DMS53 treated with DMSO at 0.1 percent for 48 hours (cell line): ENCODE measurements at regions not wholly inside any gene's neighbourhood (a gene's known extent, or its start where the extent isn't known, plus 50 kb on each side); places are given as distances from the start of the nearest gene placed in this dataset.

ENCODE experiments used
- DNase-seq: peaks from one replicate; lab custom pipeline; 2025; ENCODE audit not compliant: unreplicated experiment; lab: John Stamatoyannopoulos, UW

DNA sequence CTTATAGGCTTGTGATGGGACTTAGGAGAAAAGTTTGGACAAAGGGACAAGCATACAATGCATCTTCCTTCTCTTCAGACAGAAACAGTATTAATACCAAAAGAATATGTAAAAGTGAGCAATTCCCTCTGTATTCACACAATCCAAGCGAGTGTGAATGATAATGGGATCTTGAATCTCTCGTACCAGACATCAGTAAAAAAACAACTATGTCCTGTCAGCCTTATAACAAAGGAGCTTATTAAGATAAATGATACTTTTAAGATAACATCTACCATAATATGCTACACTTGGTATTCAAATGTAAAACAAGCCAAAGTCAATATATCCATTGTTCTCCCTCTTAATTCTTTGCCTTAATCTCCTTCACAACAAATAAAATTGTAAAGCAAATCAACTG is 288.6 kb upstream of the CNTN6 start:
- DNase-seq, result no peak

DNA sequence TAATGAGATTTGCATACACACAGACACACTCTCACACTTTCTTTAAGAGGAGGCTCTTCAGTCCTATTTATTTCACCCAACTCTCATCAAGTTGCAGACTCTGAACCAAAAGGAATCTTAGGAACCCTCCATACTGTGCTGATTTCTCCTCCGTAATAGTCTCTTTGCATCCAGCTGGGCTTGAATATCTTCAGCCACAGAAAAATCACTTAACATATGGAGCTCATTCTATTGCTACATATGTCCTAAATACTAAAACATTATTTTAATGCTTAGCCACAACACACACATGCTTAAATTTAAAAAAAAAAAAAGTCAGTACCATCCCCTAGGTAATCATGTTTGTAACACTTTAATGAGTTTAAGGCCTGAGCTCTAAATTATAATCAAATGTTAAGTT is 287.5 kb upstream of the CNTN6 start:
- DNase-seq, result no peak

DNA sequence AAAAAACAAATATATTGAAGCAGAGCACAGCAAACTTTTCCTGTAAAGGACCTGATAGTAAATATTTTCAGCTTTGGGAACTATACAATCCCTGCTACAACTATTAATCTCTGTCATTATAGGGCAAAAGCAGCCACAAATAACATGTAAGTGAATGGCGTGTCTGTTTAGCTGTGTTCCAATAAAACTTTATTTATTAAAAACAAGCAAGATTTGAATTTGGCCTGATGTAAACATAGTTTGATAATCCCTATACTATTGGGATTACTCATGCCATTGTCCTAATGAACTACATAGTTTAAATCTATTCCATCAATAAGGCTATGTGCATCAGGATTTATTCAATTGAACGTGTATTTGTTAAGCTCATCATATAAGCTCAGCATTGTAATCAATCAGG is 286.8 kb upstream of the CNTN6 start:
- no peak for DNase-seq

DNA sequence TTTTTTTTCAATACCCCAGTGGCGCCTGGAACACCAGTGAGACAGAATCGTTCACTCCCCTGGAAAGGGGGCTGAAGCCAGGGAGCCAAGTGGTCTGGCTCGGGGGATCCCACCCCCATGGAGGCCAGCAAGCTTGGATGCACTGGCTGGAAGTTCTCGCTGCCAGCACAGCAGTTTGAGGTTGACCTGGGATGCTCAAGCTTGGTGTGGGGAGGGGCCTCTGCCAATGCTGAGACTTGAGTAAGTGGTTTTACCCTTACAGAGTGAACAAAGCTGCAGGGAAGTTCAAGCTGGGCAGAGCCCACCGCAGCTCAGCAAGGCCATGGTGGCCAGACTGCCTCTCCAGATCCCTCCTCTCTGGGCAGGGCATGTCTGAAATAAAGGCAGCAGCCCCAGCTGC is 276.2 kb upstream of the CNTN6 start:
- no peak for DNase-seq

DNA sequence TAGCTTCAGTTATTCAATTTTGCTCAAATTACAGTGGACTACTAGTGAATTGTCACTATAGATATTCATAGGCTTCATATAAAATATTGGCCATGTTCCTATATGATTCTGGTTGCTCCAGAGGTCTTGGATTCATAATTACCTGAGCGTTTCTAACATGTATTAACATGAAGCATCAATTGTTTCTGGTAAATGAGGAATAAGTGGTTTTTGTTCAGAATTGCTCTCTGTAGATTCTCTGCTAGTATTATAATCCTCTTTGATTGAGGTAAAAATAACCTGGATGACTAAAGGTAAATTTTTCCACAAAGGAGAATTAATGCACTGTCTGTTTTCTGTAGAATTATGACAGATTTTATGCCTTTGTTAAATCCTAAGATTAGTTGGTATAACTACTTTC is 258.1 kb upstream of the CNTN6 start:
- no peak for DNase-seq

DNA sequence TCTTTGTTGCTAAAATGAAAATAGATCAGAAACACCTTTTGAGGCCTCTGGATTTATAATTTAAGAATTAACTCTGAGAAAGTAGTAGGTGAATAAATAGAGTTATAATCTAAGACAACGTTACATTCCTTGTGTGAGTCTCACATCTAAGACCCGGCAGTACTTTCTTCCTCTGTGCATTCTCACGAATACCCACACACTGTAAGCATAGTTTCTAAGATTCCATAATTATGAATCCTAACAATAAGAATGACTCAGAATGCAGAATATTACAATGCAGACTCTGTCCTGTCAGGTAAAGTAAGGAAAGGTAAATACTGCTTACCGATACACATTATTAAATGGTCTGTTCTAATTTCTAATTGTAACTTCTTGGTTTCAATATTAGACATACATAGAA is 257.7 kb upstream of the CNTN6 start:
- DNase-seq, result no peak

DNA sequence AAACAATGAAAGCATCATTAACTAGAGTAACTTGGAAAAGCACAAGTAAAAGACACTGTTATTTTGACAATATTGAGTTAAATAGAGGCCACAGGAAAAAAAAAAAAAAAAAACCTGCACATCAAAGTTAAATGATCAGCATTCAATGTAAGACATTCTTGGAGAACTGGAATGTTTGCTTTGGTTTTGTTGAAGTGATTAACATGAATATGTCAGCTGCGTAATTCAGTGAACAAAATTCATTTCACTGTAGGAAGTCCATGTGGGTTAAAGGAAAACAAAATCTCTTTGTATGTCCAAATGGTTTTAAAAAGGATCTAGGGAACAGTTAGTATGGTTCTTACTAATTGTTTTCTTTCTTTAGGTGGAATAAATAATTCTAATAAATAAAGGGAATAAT is 252.8 kb upstream of the CNTN6 start:
- no peak for DNase-seq

DNA sequence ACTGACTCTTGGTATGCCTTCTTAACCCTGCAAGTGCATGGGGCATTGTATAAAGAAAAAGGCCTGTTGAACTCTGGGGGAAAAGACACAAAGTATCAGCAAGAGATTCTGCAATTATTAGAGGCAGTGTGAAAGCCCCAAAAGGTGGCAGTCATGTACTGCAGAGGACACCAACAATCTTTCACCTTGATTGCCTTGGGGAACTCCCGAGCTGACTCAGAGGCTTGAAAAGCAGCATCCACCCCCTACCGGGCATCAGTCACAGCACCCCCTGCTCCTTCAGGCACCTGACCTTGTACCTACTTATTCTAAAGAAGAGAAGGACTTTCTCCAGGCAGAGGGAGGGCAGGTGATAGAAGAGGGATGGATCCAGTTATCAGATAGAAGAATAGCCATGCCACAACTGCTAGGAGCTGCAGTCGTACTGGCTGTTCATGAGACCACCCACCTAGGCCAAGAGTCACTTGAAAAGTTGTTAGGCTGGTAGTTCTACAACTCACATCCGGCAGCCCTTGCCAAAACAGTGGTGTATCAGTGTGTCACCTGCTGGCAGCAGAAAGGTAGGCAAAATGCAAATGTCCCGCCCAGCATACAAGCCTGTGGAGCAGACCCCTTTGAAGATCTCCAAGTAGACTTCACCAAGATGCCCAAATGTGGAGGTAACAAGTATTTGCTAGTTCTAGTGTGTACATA is 241.6 kb upstream of the CNTN6 start:
- DNase-seq, result no peak

DNA sequence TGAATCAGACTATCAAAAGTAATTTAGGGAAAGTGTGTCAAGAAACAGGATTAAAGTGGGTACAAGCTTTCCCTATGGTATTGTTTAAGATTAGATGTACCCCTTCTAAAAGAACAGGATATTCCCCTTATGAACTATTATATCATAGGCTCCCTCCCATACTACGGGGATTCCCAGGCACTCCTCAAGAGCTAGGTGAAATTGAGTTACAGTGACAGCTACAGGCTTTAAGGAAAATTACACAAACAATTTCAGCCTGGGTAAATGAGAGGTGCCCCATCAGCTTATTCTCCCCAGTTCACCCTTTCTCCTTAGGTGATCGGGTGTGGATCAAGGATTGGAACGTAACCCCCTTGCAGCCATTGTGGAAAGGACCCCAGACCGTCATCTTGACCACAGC is 240.8 kb upstream of the CNTN6 start:
- DNase-seq, result no peak

DNA sequence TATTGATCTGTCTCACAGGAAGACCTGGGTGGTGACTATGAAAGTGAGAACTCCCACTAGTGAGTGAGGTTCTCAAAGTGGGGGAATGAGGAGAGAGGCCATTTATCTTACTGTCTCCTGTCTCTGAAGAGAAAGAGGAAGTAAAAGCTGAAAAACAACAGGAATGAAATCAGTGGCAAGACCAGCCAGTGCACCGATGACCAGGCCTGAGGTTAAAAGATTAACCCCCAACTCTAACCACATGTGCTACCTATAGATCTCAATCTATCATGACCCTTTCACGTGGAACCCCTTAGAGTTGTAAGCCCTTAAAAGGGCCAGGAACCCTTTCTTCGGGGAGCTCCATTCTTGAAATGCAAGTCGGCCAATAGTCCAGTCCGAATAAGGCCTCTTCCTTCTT is 239.3 kb upstream of the CNTN6 start:
- DNase-seq, result no peak

DNA sequence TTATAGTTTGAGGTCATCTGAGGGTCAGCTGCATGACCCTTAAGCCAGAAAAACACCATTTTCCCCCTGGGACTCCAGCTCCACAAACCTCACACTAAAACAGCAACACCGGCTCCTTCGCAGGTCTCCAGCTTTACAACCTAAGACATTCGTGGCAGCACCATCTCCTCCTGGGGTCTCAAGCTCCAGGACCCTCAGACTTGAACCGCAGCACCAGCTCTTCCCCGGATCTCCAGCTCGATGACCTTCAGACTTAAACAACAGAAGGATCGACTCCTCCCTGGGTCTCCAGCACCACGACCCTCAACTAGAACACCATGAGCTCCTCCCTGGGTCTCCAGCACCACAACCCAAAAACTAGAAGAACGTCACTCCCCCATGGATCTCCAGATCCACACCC is 233.7 kb upstream of the CNTN6 start:
- no peak for DNase-seq

DNA sequence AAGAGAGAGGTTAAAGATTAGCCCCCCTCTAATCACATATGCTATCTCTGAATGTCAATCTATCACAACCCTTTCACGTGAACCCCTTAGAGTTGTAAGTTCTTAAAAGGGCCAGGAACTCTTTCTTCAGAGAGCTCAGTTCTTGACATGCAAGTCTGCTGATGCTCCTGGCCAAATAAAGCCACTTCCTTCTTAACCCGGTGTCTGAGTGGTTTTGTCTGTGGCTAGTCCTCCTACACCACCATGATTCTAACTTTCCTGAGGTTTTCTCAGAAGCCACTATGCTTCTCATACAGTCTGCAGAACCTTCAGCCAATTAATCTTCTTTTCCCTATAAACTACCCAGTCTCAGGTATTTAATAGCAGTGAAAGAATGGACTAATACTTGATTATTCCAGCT is 231.1 kb upstream of the CNTN6 start:
- no peak for DNase-seq

DNA sequence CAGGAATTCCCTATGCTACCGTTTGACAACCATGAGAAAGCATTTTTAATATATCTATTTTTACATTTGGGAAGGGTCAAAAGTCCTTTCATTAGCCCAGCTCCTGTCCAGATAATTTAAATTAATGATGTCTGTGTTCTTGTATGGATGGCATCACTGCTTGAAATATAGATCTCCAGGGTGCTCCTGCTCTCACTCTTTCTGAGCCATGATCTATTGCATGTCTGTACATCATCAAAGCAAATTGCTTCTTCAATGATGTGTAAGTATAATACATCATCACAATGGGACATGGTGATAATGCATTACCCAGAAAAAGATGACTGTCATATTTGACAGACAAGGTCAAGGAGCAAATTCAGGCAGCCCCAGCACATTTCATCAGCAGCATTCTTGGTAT is 223.6 kb upstream of the CNTN6 start:
- DNase-seq, result no peak

DNA sequence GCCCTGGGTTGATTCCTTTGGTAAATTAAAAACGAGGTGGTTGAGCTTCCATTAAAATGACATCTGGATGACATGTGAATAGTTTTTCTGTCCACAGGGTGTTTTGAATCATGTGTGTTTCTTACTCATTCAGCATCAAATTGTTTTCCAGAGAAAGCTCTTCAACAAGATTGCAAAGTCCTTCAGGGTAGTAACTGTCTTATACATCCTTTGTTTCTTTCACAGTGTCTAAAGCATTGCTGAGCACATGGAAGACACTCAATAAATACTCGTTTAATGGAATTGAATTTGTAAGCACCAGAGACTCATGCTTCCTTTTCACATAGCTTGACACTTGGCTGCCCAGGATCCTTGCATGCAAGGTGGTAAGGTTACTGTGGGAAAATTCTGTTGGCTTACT is 223.1 kb upstream of the CNTN6 start:
- no peak for DNase-seq

DNA sequence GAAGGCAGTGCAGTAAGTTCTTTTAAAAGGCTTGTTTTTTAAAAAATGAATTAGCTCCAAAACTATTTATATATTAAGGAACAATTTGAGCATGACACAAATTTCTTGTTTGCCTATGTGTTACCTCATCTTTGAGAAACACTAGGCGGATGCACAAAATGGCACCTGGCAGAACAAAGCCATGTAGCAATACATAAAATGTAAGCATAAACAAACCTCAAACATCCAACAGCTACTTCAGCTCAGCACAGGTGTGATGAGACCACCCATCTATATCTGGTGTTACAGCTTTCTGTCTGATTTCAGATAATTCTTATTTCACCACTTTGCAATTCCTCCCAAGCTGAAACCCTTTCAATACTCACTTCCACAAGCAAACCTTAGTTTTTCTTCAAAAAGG is 221.2 kb upstream of the CNTN6 start:
- no peak for DNase-seq

DNA sequence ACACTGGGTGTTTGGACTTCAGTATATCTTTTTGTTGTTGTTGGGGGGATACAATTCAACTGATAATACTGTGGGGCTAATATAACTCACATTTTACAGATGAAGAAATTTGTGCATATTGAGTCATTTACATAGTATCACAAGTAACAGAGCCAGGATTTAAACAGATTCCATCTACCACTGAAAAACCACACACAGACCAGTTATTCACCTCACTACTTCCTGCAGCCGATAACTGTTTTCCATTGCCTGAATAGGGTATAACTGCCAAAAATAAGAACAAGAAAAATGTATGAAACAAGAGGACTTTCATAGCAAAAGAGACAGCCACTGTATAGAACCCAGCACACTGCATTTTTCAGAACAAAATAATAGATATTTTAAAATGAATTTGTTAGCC is 215.8 kb upstream of the CNTN6 start:
- DNase-seq, result no peak

DNA sequence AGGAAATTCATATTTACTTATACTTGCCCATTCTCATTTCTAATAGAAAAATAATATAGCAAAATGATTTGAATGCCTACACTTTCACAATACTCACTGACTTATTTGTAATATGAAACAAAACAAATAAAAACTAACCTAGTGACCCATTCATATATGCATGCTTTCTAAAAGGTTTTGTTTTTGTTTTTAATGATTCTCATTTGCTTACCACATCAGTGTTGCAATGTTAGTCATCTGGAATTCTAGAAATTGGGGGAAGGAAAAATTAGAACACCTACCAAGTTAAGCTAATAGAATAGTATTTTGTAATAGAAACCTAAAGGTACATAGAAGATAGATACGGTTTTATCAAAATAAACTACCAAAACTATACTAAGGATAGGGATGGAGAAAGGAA is 214.1 kb upstream of the CNTN6 start:
- DNase-seq, result no peak

DNA sequence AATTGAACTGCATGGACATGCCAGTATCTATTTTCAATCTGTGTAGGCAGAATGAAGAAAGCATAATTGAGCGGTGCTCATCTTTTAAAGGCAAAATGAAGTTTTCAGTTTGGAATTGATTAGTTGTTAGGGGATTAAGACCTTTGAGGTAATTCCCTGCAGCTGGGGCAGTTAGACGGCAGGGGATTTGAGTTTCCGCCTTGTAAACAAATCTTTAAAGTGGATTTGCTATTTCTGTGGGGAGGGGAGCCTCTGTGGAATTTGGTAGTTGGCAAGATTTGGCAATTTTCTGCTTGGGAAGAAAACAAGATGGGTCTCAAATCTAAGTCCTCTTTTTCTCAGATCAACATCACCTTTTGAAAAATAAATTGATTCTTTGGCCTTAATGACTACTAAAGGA is 212.5 kb upstream of the CNTN6 start:
- no peak for DNase-seq

DNA sequence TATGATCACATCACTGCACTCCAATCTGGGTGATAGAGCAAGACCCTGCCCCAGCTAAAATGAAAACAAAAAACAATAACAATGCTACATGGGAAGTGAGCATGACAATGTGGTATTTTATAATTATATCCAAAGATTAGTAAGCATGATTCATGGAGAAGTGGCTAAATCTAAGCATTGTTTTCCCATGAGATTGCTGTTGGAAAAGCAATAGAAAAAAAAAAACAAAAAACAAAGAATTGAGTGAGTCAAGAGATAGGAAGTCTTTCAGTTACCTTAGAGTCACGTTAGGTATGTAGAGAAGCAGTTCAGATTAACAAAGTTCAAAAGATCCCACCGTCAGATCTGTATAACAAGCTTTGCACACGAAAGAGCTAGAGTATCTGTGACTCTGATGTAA is 210.3 kb upstream of the CNTN6 start:
- DNase-seq, result no peak

DNA sequence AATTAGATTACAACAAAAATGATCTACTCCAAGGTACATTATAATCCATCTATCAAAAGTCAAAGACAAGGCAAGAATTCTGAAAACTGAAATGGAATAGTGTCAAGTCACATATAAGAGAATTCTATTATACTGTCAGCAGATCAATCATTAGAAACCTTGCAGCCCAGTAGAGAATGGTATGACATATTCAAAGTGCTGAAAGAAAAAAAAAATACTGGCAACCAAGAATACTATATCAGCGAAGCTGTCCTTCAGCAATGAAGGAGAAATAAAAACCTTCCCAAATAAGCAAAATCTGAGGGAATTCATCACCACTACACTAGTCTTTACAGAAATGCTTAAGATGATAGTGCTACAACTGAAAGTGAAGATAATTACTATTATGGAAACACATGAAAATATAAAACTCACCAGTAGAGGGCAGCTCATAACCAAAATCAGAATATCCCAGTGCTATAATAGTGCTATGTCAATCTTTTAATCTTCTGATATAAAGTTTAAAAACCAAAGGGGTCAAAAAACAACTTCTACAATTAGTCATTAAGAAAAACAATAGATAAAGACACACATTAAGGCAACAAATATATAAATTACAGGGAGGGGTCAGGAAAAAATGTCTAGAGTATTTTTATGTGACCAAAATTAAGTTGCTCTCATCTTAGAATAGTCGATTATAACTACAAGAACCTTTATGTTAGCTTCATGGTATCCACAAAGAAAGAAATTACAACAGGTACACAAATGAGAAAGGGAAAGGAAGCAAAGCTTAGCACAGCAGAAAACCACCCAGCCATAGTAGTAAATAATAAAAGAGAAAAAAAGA is 190.7 kb upstream of the CNTN6 start:
- no peak for DNase-seq

DNA sequence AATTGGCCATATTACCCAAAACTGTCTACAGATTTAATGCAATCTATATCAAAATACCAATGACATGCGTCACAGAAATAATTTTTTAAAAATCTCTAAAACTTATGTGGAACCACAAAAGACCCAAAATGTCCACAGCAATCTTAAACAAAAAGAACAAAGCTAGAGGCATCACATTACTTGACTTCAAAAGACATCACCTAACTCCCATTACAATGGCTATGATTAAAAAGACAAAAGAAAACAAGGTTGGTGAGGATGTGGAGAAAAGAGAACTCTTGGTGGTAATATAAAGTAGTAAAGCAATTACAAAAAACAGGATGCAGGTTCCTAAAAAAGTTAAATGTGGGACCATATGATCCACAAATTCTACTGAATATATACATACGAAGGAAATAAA is 187.6 kb upstream of the CNTN6 start:
- DNase-seq, result no peak

DNA sequence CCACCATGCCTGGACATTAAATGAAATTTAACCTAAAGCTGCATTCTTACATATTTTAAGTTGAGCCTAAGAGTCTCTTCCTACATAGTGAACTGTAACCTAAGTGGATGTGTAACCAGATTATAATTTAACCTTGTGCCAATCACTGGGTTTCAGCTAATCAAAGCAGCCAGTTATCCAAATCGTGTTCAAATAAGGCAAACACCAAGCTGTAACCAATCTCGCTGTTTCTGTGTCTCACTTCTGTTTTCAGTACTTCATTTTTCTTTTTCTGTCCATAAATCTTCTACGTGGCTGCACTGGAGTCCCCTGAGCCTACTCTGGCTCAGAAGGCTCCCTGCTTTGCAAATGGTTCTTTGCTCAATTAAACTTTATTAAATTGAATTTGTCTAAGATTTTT is 186.1 kb upstream of the CNTN6 start:
- no peak for DNase-seq

DNA sequence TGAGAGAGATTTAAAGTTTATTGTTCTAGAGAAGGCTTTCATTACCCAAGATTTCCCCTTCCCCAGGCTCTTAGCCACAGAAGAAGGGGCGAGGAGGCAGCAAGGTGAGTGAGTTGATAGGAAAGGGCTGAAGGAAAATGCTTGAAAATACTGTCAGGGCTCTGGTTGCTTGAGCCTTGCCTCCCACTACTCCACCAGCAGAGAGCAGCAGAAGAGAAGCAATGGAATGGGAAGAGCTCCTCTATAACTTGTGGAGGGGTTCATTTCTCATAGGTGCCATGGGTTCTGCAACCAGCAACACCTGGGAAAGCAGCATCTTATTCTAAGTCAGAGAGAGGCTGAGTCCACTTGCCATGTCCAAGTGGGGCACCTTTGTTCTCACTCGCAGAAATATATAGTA is 184.0 kb upstream of the CNTN6 start:
- DNase-seq, result no peak
